ENCODE measurements at regions not wholly inside any gene's neighbourhood (a gene's known extent, or its start where the extent isn't known, plus 50 kb on each side); places are given as distances from the start of the nearest gene placed in this dataset.

DNA sequence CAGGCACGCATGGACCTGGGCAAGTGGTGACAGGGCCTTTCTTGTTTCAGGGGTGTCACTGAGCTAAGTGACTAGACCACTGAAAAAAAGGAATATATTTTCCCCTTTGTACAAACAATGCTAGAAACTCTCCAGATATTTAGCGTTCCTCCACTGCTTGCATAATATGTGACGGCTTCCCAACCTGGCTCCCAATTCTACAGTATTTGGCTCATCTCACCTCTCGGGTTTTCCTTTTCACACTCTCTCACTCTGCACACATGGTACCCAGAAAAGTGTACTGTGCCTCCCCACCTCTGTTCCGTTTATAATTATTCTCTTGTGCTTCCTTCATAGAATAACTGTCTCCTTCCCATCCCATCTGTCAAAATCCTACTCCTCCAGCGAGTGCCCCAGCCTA is 140.5 kb upstream of the KLHL25 start:
- H3K27me3 Mint-ChIP-seq: peaks cover 0 to 4% of the 10 kb centered on the region in 2 donors
- H3K9me3 Mint-ChIP-seq: no peaks in the 10 kb centered on the region
- H3K36me3 Mint-ChIP-seq: no peaks in the 10 kb centered on the region
- H3K27ac Mint-ChIP-seq: no peak overlapping the region
- no peak for DNase-seq (ENCODE audit: low spot score)
- H3K4me3 Mint-ChIP-seq: no peak overlapping the region
- peaks cover 0 to 3% of the 10 kb centered on the region in 2 donors for H3K4me1 Mint-ChIP-seq (ENCODE audit: low read depth in 2 of 2)
- ATAC-seq: no peak

- Mint-ChIP-seq H3K36me3 (no peaks in the 10 kb centered on the region), H3K27me3 (peaks cover 0 to 4% of the 10 kb centered on the region in 2 donors), H3K9me3 (no peaks in the 10 kb centered on the region), H3K27ac (no peak overlapping the region), H3K4me1 (ENCODE audit: low read depth in 2 of 2) (peaks cover 0 to 3% of the 10 kb centered on the region in 2 donors), H3K4me3 (no peak overlapping the region)
- DNase-seq (ENCODE audit: low spot score) (no peak), ATAC-seq (no peak)
Observed at GRCh38 chr15:85937661-85938060, 142.0 kb upstream of the AGBL1 start.

DNA sequence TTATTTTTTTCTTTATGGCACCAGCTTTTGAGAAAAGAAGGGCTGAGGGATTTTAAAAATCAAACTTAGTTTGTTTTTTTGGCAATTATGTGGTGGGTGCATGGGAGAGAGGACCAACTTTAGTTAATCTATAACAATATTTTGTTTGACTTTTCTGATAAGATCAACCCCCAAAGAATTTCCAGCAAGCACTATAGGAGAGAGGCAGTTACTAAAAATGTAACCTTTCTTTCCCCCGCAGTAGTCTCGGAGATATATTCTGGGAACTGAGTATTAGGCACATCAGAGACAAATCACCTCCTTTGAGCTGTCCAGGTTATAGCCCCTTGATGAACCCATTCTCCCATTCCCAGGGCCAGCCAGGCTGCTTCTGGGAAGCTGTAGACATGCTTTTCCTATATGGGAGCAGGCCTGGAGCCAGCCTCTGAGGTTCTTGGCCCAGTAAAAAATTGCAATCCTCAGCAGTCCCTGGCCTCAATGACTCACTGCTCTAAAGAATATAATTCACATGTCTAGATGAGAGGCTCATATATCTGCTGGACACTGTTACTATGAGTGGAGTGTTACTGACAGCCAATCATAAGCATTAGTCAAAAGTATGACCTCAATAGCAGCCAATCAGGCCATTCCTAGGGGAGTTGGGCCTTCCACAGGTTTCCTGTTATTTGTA is 138.3 kb upstream of the AGBL1 start:
- ATAC-seq (no peak), DNase-seq (ENCODE audit: low spot score) (no peak)
- peaks cover 0 to 2% of the 10 kb centered on the region in 2 donors for H3K27me3 Mint-ChIP-seq
- peaks cover under 1% of the 10 kb centered on the region for H3K9me3 Mint-ChIP-seq
- H3K4me1 Mint-ChIP-seq (ENCODE audit: low read depth in 2 of 2): peaks cover 0 to under 1% of the 10 kb centered on the region in 2 donors
- no peak overlapping the region for H3K27ac Mint-ChIP-seq
- no peaks in the 10 kb centered on the region for H3K36me3 Mint-ChIP-seq
- no peak overlapping the region for H3K4me3 Mint-ChIP-seq

DNA sequence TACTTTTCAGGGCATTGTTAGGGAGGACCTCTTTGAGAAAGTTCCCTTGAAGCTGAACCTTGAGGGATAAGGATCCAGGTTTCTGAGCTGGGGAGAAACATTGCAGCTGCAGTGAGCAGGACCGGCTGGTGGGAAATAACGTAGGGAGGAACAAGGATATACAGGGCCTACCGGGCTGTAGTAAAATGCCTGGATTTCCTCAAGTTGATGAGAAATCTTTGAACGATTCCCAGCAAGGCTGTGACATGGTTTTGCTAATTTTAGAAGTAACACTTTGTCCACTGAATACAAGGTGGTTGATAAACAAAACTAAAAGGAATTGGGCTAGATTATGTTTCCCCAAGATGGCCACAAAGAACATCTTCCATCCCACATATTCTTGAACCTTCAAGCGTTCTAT is 137.0 kb upstream of the AGBL1 start:
- peaks cover 3% of the 10 kb centered on the region for H3K9me3 Mint-ChIP-seq
- H3K27me3 Mint-ChIP-seq: no peaks in the 10 kb centered on the region

DNA sequence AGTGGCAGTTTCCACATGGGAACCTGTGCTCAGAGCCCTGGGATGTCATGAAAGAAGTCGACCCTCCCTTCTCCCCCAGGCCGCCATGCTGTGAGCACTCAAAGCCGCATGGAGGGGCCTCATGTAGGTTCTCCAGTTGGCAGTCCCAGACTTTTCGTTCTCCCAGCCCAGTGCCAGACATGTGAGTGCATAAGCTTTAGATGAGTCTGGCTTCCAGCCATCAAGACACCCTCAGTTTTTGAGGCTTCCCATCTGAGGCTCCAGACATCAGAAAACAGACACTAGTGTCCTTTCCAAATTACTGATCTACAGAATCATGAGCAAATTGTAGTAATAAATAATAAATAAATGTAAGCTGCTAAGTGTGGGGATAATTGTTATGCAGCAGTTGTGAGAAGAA is 136.5 kb upstream of the AGBL1 start:
- ATAC-seq (no peak), DNase-seq (ENCODE audit: low spot score) (no peak)
- no peaks in the 10 kb centered on the region for H3K36me3 Mint-ChIP-seq
- H3K9me3 Mint-ChIP-seq: peaks cover 3% of the 10 kb centered on the region
- no peaks in the 10 kb centered on the region for H3K27me3 Mint-ChIP-seq
- H3K4me3 Mint-ChIP-seq: no peak overlapping the region
- H3K4me1 Mint-ChIP-seq (ENCODE audit: low read depth in 2 of 2): peaks cover 0 to 3% of the 10 kb centered on the region in 2 donors
- no peak overlapping the region for H3K27ac Mint-ChIP-seq

More for the DNA sequence above, 137.0 kb upstream of the AGBL1 start:
- ATAC-seq (no peak), DNase-seq (ENCODE audit: low spot score) (no peak)
- peaks cover 0 to 3% of the 10 kb centered on the region in 2 donors for H3K4me1 Mint-ChIP-seq (ENCODE audit: low read depth in 2 of 2)
- H3K4me3 Mint-ChIP-seq: no peak overlapping the region
- H3K27ac Mint-ChIP-seq: no peak overlapping the region
- no peaks in the 10 kb centered on the region for H3K36me3 Mint-ChIP-seq

DNA sequence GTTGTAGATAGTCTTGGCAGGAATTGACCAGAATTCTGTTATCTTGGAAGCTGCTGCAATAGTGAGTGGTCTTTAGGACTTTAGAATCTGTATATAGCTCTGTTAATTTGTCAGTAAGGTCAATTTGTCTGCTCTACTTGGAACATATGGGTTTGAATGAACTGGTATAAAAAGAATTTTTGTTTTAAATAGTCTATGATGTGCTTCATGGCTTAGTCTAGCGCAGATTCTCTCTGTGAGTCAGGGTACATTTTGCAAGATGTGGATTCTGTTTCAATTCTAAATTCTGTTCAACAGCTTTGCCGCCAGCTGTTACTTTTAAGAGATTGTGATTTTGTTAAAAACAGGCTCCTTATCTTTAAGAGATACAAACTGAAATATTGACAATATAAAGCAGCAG is 135.9 kb upstream of the AGBL1 start:
- H3K27me3 Mint-ChIP-seq: no peaks in the 10 kb centered on the region
- H3K4me1 Mint-ChIP-seq (ENCODE audit: low read depth in 2 of 2): peaks cover 0 to 3% of the 10 kb centered on the region in 2 donors
- H3K36me3 Mint-ChIP-seq: no peaks in the 10 kb centered on the region
- ATAC-seq (no peak), DNase-seq (ENCODE audit: low spot score) (no peak)
- no peak overlapping the region for H3K4me3 Mint-ChIP-seq
- H3K27ac Mint-ChIP-seq: no peak overlapping the region
- H3K9me3 Mint-ChIP-seq: peaks cover 3% of the 10 kb centered on the region

DNA sequence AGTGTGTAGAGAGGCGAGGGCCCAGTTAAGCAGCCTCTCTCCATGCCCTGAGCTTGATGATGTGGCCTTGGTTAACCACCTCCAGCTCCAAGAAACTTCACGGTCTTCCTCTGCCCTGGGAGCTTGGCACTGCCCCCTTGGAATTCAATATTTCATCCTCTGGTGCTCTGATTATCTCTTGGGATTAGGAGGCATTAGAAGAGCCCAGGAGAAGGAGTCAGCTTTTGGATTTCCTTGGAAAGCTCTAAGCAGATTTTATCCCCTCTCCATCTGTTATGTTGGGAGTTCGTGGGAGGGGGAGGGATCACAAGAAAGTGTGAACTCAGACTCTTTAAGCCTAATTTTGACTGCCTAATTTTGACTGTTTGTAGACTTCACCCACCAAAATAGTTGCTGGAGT is 132.7 kb upstream of the AGBL1 start:
- Mint-ChIP-seq H3K9me3 (peaks cover 3% of the 10 kb centered on the region), H3K27me3 (no peaks in the 10 kb centered on the region), H3K36me3 (no peaks in the 10 kb centered on the region), H3K4me3 (no peak overlapping the region), H3K4me1 (ENCODE audit: low read depth in 2 of 2) (peaks cover 0 to 3% of the 10 kb centered on the region in 2 donors), H3K27ac (no peak overlapping the region)
- ATAC-seq (no peak), DNase-seq (ENCODE audit: low spot score) (no peak)

GRCh38 chr15:85947936-85948335 is 131.7 kb upstream of the AGBL1 start:
- DNase-seq (ENCODE audit: low spot score): no peak
- ATAC-seq: no peak
- Mint-ChIP-seq H3K9me3 (peaks cover 3% of the 10 kb centered on the region), H3K27ac (no peak overlapping the region), H3K36me3 (no peaks in the 10 kb centered on the region), H3K27me3 (no peaks in the 10 kb centered on the region), H3K4me3 (no peak overlapping the region), H3K4me1 (ENCODE audit: low read depth in 2 of 2) (peaks cover 0 to 3% of the 10 kb centered on the region in 2 donors)

DNA sequence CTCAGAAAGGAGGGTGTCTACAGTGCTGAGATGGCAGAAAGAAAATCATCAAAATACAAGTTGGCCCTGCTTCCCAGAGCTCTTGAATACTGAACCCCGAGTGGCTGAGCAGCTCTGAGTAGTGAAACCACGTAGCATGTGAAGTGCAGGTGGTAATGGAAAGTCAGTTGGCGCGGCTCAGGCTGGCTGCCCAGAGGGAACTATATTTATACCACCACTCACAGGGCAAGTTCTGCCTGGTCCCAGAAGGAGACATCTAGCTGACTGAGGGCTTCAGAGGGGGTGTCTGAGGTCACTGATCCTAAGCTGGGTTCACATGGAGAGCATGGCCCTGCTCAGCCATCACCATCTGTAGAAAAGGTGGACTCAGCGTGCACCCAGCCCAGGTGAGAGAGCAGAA is 129.6 kb upstream of the AGBL1 start:
- Mint-ChIP-seq H3K36me3 (no peaks in the 10 kb centered on the region), H3K4me1 (ENCODE audit: low read depth in 2 of 2) (peaks cover 0 to 3% of the 10 kb centered on the region in 2 donors), H3K4me3 (no peak overlapping the region), H3K27ac (no peak overlapping the region), H3K27me3 (peaks cover 0 to 2% of the 10 kb centered on the region in 2 donors), H3K9me3 (peaks cover 3% of the 10 kb centered on the region)
- ATAC-seq: no peak
- DNase-seq (ENCODE audit: low spot score): no peak

- Mint-ChIP-seq H3K36me3 (no peaks in the 10 kb centered on the region), H3K4me3 (no peak overlapping the region), H3K27ac (no peak overlapping the region), H3K27me3 (peaks cover 2 to 5% of the 10 kb centered on the region in 2 donors), H3K4me1 (ENCODE audit: low read depth in 2 of 2) (peaks cover 0 to 5% of the 10 kb centered on the region in 2 donors), H3K9me3 (no peaks in the 10 kb centered on the region)
- DNase-seq (ENCODE audit: low spot score) (no peak), ATAC-seq (peak in 1 of 2 donors; percentile 36)
Observed at GRCh38 chr15:85954586-85954985, 125.1 kb upstream of the AGBL1 start.

- Mint-ChIP-seq H3K9me3 (no peaks in the 10 kb centered on the region), H3K4me1 (ENCODE audit: low read depth in 2 of 2) (peaks cover 0 to 5% of the 10 kb centered on the region in 2 donors), H3K27ac (no peak overlapping the region), H3K36me3 (no peaks in the 10 kb centered on the region), H3K27me3 (peaks cover 2 to 14% of the 10 kb centered on the region in 2 donors), H3K4me3 (no peak overlapping the region)
- DNase-seq (ENCODE audit: low spot score): no peak
- no peak for ATAC-seq
Observed at GRCh38 chr15:85955501-85956391, 123.9 kb upstream of the AGBL1 start.

GRCh38 chr15:85956532-85957275 is 123.0 kb upstream of the AGBL1 start:
- H3K36me3 Mint-ChIP-seq: no peaks in the 10 kb centered on the region
- H3K4me3 Mint-ChIP-seq: no peak overlapping the region
- no peak for ATAC-seq
- peaks cover 0 to 5% of the 10 kb centered on the region in 2 donors for H3K4me1 Mint-ChIP-seq (ENCODE audit: low read depth in 2 of 2)
- peaks cover 2 to 14% of the 10 kb centered on the region in 2 donors for H3K27me3 Mint-ChIP-seq
- H3K27ac Mint-ChIP-seq: no peak overlapping the region
- DNase-seq (ENCODE audit: low spot score): no peak
- H3K9me3 Mint-ChIP-seq: no peaks in the 10 kb centered on the region

GRCh38 chr15:85959611-85960010 is 120.1 kb upstream of the AGBL1 start:
- no peak for ATAC-seq
- DNase-seq (ENCODE audit: low spot score): no peak
- no peak overlapping the region for H3K27ac Mint-ChIP-seq
- no peaks in the 10 kb centered on the region for H3K36me3 Mint-ChIP-seq
- no peak overlapping the region for H3K4me3 Mint-ChIP-seq
- H3K4me1 Mint-ChIP-seq (ENCODE audit: low read depth in 2 of 2): peaks cover 0 to 5% of the 10 kb centered on the region in 2 donors
- peaks cover 1 to 14% of the 10 kb centered on the region in 2 donors for H3K27me3 Mint-ChIP-seq
- no peaks in the 10 kb centered on the region for H3K9me3 Mint-ChIP-seq

All from natural killer cell treated with Interleukin-12 subunit alpha and Interleukin-12 subunit beta and Interleukin-15 and Interleukin-18, amount 100 ng/mL, for 72 hours (primary cell).